Osteocyte (in vitro differentiated cells): ENCODE measurements at regions not wholly inside any gene's neighbourhood (a gene's known extent, or its start where the extent isn't known, plus 50 kb on each side); places are given as distances from the start of the nearest gene placed in this dataset.

Source experiments
- DNase-seq: peaks from one replicate; pipeline ENCODE4 v3.0.0; 2021; ENCODE audit warnings: mixed read lengths; ENCODE audit not compliant: unreplicated experiment; ENCODE audit errors: extremely low spot score
- H3K27ac Mint-ChIP-seq: one replicate; pipeline ENCODE4 v1.8.0; 2021; ENCODE audit warnings: mild to moderate bottlenecking, mixed read lengths; ENCODE audit not compliant: unreplicated experiment
- H3K27me3 Mint-ChIP-seq: one replicate; pipeline ENCODE4 v1.8.0; 2021; ENCODE audit warnings: mixed read lengths; ENCODE audit not compliant: unreplicated experiment
- H3K36me3 Mint-ChIP-seq: one replicate; pipeline ENCODE4 v1.8.0; 2021; ENCODE audit warnings: mixed read lengths; ENCODE audit not compliant: unreplicated experiment
- H3K4me1 Mint-ChIP-seq: one replicate; pipeline ENCODE4 v1.8.0; 2021; ENCODE audit warnings: mixed read lengths; ENCODE audit not compliant: unreplicated experiment
- H3K4me3 Mint-ChIP-seq: one replicate; pipeline ENCODE4 v1.8.0; 2021; ENCODE audit warnings: mild to moderate bottlenecking, moderate library complexity, mixed read lengths; ENCODE audit not compliant: unreplicated experiment
- H3K9me3 Mint-ChIP-seq: one replicate; pipeline ENCODE4 v1.8.0; 2021; ENCODE audit warnings: mixed read lengths; ENCODE audit not compliant: unreplicated experiment
- CTCF ChIP-seq: fragments of 200-600 bp; sonication (generic); IDR thresholded peaks from 2 replicates; pipeline ENCODE4 v1.5.0; 2021; ENCODE audit warnings: antibody characterized with exemption, mild to moderate bottlenecking, moderate library complexity

- Mint-ChIP-seq H3K27ac (no peak overlapping the region), H3K4me1 (no peaks in the 10 kb centered on the region), H3K36me3 (no peaks in the 10 kb centered on the region), H3K9me3 (peaks cover 4% of the 10 kb centered on the region), H3K27me3 (peaks cover 3% of the 10 kb centered on the region), H3K4me3 (no peak overlapping the region)
- DNase-seq: no peak
- no peak for TF ChIP-seq CTCF
Observed at GRCh38 chr16:51898872-51899271, 648.1 kb downstream of the TOX3 start.

- no peak for TF ChIP-seq CTCF
- peaks cover 4% of the 10 kb centered on the region for H3K9me3 Mint-ChIP-seq
- H3K4me1 Mint-ChIP-seq: no peaks in the 10 kb centered on the region
- no peak for DNase-seq
- no peak overlapping the region for H3K4me3 Mint-ChIP-seq
- no peak overlapping the region for H3K27ac Mint-ChIP-seq
- no peaks in the 10 kb centered on the region for H3K36me3 Mint-ChIP-seq
- no peaks in the 10 kb centered on the region for H3K27me3 Mint-ChIP-seq
Observed at GRCh38 chr16:51896013-51896412, 650.9 kb downstream of the TOX3 start.

- no peak for TF ChIP-seq CTCF
- no peaks in the 10 kb centered on the region for H3K27me3 Mint-ChIP-seq
- DNase-seq: no peak
- no peak overlapping the region for H3K4me3 Mint-ChIP-seq
- no peaks in the 10 kb centered on the region for H3K4me1 Mint-ChIP-seq
- no peaks in the 10 kb centered on the region for H3K9me3 Mint-ChIP-seq
- H3K36me3 Mint-ChIP-seq: no peaks in the 10 kb centered on the region
- H3K27ac Mint-ChIP-seq: no peak overlapping the region
Observed at GRCh38 chr16:51892293-51893007, 654.5 kb downstream of the TOX3 start.

GRCh38 chr16:51888534-51888933, 658.4 kb downstream of the TOX3 start:
- no peak for DNase-seq
- H3K27ac Mint-ChIP-seq: no peak overlapping the region
- H3K36me3 Mint-ChIP-seq: no peaks in the 10 kb centered on the region
- no peak overlapping the region for H3K4me3 Mint-ChIP-seq
- H3K9me3 Mint-ChIP-seq: no peaks in the 10 kb centered on the region
- no peak for TF ChIP-seq CTCF
- H3K4me1 Mint-ChIP-seq: no peaks in the 10 kb centered on the region
- H3K27me3 Mint-ChIP-seq: no peaks in the 10 kb centered on the region

- no peak overlapping the region for H3K27ac Mint-ChIP-seq
- H3K4me1 Mint-ChIP-seq: no peaks in the 10 kb centered on the region
- H3K9me3 Mint-ChIP-seq: no peaks in the 10 kb centered on the region
- no peaks in the 10 kb centered on the region for H3K27me3 Mint-ChIP-seq
- H3K4me3 Mint-ChIP-seq: no peak overlapping the region
- no peak for DNase-seq
- no peaks in the 10 kb centered on the region for H3K36me3 Mint-ChIP-seq
- no peak for TF ChIP-seq CTCF
Observed at GRCh38 chr16:51888016-51888415, 658.9 kb downstream of the TOX3 start.
